ENCODE measurements at regions not wholly inside any gene's neighbourhood (a gene's known extent, or its start where the extent isn't known, plus 50 kb on each side); places are given as distances from the start of the nearest gene placed in this dataset.
"Not testable (repeated sequence)": the region's sequence is repeated elsewhere in the genome, so short reads cannot be mapped to it uniquely, and the experiment has no call there.

- no peak overlapping the region for H3K4me3 Mint-ChIP-seq
- no peak for DNase-seq
- H3K27ac Mint-ChIP-seq: no peak overlapping the region
- H3K36me3 Mint-ChIP-seq: peaks cover 0 to 2% of the 10 kb centered on the region in 2 donors
- ATAC-seq (replicated peaks): no peak
- H3K27me3 Mint-ChIP-seq: peaks cover 0 to 10% of the 10 kb centered on the region in 2 donors
- peaks cover 0 to 3% of the 10 kb centered on the region in 2 donors for H3K9me3 Mint-ChIP-seq
- H3K4me1 Mint-ChIP-seq: peaks cover 0 to 6% of the 10 kb centered on the region in 2 donors
These were observed 506.4 kb upstream of the AMELY start for GRCh38 chrY:7417946-7418345.

GRCh38 chrY:7416406-7416805, 504.9 kb upstream of the AMELY start:
- Mint-ChIP-seq H3K9me3 (peaks cover 0 to 3% of the 10 kb centered on the region in 2 donors), H3K4me3 (no peak overlapping the region), H3K27ac (no peak overlapping the region), H3K4me1 (peaks cover 0 to 6% of the 10 kb centered on the region in 2 donors), H3K27me3 (peaks cover 0 to 10% of the 10 kb centered on the region in 2 donors), H3K36me3 (peaks cover 0 to 2% of the 10 kb centered on the region in 2 donors)
- ATAC-seq (replicated peaks) (no peak), DNase-seq (no peak)

- peaks cover 0 to 6% of the 10 kb centered on the region in 2 donors for H3K4me1 Mint-ChIP-seq
- no peak for ATAC-seq (replicated peaks)
These were observed 503.6 kb upstream of the AMELY start for GRCh38 chrY:7415157-7415633.

GRCh38 chrY:7390056-7390455, 478.5 kb upstream of the AMELY start:
- peaks cover 0 to 23% of the 10 kb centered on the region in 2 donors for H3K9me3 Mint-ChIP-seq
- DNase-seq (no peak), ATAC-seq (replicated peaks) (no peak)
- no peak overlapping the region for H3K4me3 Mint-ChIP-seq
- no peaks in the 10 kb centered on the region for H3K4me1 Mint-ChIP-seq
- no peaks in the 10 kb centered on the region for H3K27me3 Mint-ChIP-seq
- H3K27ac Mint-ChIP-seq: no peak overlapping the region
- H3K36me3 Mint-ChIP-seq: peaks cover 0 to 34% of the 10 kb centered on the region in 2 donors

More at GRCh38 chrY:7415157-7415633, 503.6 kb upstream of the AMELY start:
- DNase-seq: no peak
- H3K4me3 Mint-ChIP-seq: no peak overlapping the region
- peaks cover 0 to 10% of the 10 kb centered on the region in 2 donors for H3K27me3 Mint-ChIP-seq
- no peak overlapping the region for H3K27ac Mint-ChIP-seq
- H3K9me3 Mint-ChIP-seq: peaks cover 0 to 9% of the 10 kb centered on the region in 2 donors
- H3K36me3 Mint-ChIP-seq: peaks cover 0 to 4% of the 10 kb centered on the region in 2 donors

DNA sequence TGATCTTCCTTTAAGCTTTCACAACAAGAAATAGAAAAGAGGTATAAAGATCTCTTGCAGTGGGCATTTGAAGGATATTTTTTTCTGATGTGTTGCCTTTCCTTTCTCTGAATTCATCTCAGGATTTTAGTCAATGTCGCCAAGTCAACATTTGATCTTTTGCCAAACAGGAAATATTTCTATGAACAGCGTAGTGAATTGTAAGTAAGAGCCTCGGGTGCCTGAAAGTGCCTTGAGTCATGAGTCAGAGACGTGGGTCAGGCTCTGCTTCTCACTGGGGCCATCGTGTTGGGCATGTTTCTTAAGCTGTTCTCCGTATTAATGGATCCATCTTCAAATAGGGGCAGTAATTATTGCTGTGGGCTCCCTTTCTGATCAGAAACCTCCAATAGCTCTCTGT, 471.4 kb upstream of the AMELY start:
- Mint-ChIP-seq H3K9me3 (no peaks in the 10 kb centered on the region), H3K27me3 (no peaks in the 10 kb centered on the region), H3K4me3 (no peak overlapping the region), H3K4me1 (no peaks in the 10 kb centered on the region), H3K27ac (no peak overlapping the region), H3K36me3 (peaks cover 0 to 28% of the 10 kb centered on the region in 2 donors)
- no peak for ATAC-seq (replicated peaks)
- DNase-seq: no peak

- ATAC-seq (replicated peaks) (peak in 1 of 2 donors; percentile 21), DNase-seq (no peak)
- Mint-ChIP-seq H3K4me1 (no peaks in the 10 kb centered on the region), H3K27me3 (no peaks in the 10 kb centered on the region), H3K27ac (no peak overlapping the region), H3K4me3 (no peak overlapping the region), H3K9me3 (no peaks in the 10 kb centered on the region), H3K36me3 (peaks cover 0 to 16% of the 10 kb centered on the region in 2 donors)
These were observed 465.5 kb upstream of the AMELY start for GRCh38 chrY:7377091-7377490.

DNA sequence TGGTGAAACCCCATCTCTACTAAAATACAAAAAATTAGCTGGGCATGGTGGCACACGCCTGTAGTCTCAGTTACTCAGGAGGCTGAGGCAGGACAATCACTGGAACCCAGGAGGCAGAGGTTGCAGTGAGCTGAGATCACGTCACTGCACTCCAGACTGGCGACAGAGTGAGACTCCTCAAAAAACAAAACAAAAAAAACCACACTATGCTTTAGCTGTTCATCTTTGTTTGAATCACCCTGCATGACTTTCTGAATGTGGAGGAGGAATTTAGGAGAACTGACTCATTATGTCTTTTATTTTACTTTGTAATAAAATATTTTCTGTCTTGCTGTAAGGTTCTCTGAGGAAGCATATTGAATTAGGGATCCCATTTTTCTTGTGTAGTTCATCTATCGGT, 462.9 kb upstream of the AMELY start:
- H3K9me3 Mint-ChIP-seq; H3K27ac Mint-ChIP-seq; H3K4me1 Mint-ChIP-seq; H3K4me3 Mint-ChIP-seq; DNase-seq; H3K27me3 Mint-ChIP-seq; ATAC-seq (replicated peaks): not testable (repeated sequence)
- H3K36me3 Mint-ChIP-seq: peaks cover 0 to 11% of the 10 kb centered on the region in 2 donors

GRCh38 chrY:7371953-7372352, 460.4 kb upstream of the AMELY start:
- not testable (repeated sequence) for DNase-seq; H3K27ac Mint-ChIP-seq; H3K4me1 Mint-ChIP-seq; H3K9me3 Mint-ChIP-seq; H3K36me3 Mint-ChIP-seq; H3K4me3 Mint-ChIP-seq; H3K27me3 Mint-ChIP-seq; ATAC-seq (replicated peaks)

- H3K36me3 Mint-ChIP-seq; H3K4me1 Mint-ChIP-seq; H3K4me3 Mint-ChIP-seq; H3K9me3 Mint-ChIP-seq; DNase-seq; ATAC-seq (replicated peaks); H3K27ac Mint-ChIP-seq; H3K27me3 Mint-ChIP-seq: not testable (repeated sequence)
These were observed 459.5 kb upstream of the AMELY start for GRCh38 chrY:7371026-7371425.

- DNase-seq (no peak), ATAC-seq (replicated peaks) (no peak)
- Mint-ChIP-seq H3K27me3 (no peaks in the 10 kb centered on the region), H3K4me1 (no peaks in the 10 kb centered on the region), H3K27ac (no peak overlapping the region), H3K4me3 (no peak overlapping the region), H3K36me3 (peaks cover 0 to 19% of the 10 kb centered on the region in 2 donors), H3K9me3 (no peaks in the 10 kb centered on the region)
These were observed 448.0 kb upstream of the AMELY start for GRCh38 chrY:7359520-7359919.

DNA sequence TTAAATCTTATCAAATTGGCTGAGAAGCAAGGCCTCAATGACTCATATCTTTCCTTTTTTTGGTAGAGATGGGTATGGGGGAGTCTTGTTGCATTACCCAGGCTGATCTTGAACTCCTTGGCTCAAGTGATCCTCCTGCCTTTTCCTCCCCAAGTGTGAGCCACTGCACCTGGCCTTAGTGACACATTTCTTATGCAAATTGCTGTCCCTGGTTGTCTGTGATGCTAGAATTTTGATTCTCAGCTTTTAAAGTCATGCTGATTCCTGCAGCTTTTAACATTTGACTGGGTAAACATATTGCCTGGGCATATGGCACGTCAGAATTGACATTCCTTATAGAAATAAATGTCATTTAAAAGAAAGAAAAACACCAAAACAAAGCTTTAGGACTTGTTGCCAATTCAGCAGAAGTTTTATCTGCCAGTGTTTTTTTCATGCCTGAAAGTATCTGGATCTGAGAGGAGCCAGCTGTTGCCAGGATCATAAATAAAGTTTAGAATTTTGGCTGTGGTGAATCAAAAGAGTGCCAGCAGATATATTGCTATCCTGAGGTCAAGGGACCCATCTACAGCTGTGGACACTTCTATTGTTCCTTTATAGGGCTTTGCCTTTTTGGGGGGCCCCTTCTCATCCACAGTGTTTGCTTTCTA, 446.7 kb upstream of the AMELY start:
- ATAC-seq (replicated peaks): no peak
- no peak for DNase-seq
- Mint-ChIP-seq H3K4me3 (no peak overlapping the region), H3K27ac (no peak overlapping the region), H3K27me3 (no peaks in the 10 kb centered on the region), H3K36me3 (peaks cover 0 to 17% of the 10 kb centered on the region in 2 donors), H3K4me1 (no peaks in the 10 kb centered on the region), H3K9me3 (no peaks in the 10 kb centered on the region)

DNA sequence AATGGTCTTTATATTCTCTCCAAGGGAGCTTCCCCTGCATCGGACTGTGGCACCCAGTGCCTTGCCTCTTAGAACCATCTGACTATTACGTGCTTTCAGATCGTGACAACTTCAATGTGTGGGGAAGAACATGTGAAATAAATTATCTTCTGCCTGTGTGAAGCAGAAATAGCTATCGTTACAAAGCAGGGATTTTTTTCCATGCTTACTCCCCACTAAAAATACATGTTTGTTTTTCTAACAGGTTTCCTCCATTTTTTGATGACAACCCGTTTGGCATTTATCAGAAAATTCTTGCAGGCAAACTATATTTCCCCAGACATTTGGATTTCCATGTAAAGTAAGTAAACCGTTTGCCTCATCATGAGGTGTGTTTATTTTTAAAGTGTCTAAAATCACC, 444.3 kb upstream of the AMELY start:
- peaks cover 0 to 19% of the 10 kb centered on the region in 2 donors for H3K36me3 Mint-ChIP-seq
- not testable (repeated sequence) for H3K27me3 Mint-ChIP-seq; H3K4me3 Mint-ChIP-seq; DNase-seq; H3K27ac Mint-ChIP-seq; ATAC-seq (replicated peaks); H3K4me1 Mint-ChIP-seq; H3K9me3 Mint-ChIP-seq

DNA sequence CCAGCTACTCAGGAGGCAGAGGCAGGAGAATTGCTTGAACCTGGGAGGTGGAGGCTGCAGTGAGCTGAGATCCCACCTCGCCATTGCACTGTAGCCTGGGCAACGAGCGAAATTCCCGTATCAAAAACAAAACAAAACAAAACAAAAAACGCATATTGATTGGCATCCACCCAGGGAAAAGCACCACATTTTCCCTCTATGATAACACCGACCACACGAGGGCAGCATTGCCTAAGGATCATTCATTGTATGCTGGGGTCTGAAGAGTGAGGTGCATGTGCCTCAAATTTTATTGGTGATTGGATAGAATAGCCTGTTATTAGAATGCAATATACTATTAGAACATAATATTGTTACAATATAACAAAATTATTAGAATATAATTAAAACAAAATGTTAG, 433.1 kb upstream of the AMELY start:
- Mint-ChIP-seq H3K4me1 (no peaks in the 10 kb centered on the region), H3K36me3 (peaks cover 0 to 6% of the 10 kb centered on the region in 2 donors), H3K27me3 (no peaks in the 10 kb centered on the region), H3K4me3 (no peak overlapping the region), H3K9me3 (no peaks in the 10 kb centered on the region), H3K27ac (no peak overlapping the region)
- DNase-seq (no peak), ATAC-seq (replicated peaks) (peak in 1 of 2 donors; percentile 63)

DNA sequence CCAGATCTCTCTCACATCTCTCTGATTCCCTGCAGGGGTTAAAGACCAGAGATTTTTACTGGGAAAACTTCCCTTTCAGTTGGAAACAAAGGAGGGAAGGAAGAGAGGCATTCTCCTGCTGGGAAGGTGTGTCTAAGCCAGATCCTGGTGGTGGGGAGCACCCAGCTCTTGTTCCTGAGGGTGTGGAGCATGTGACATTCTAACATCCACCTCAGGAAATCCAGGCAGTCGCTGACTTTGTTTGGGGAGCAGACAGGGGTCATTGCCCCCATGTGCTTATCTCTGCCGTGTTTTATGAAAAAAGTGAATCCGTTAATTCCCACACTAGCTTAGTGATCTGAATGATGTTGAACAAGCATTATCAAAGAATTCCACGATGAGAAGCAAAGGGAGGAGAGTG, 431.7 kb upstream of the AMELY start:
- Mint-ChIP-seq H3K27me3 (no peaks in the 10 kb centered on the region), H3K9me3 (no peaks in the 10 kb centered on the region), H3K4me3 (no peak overlapping the region), H3K36me3 (peaks cover 0 to 9% of the 10 kb centered on the region in 2 donors), H3K27ac (no peak overlapping the region), H3K4me1 (peaks cover 0 to 9% of the 10 kb centered on the region in 2 donors)
- no peak for ATAC-seq (replicated peaks)
- no peak for DNase-seq

- H3K27me3 Mint-ChIP-seq; H3K36me3 Mint-ChIP-seq; ATAC-seq (replicated peaks); H3K9me3 Mint-ChIP-seq; H3K27ac Mint-ChIP-seq; H3K4me3 Mint-ChIP-seq; DNase-seq; H3K4me1 Mint-ChIP-seq: not testable (repeated sequence)
These were observed 431.2 kb upstream of the AMELY start for GRCh38 chrY:7342732-7343131.
